Neural cell (in vitro differentiated cells): ENCODE measurements at regions not wholly inside any gene's neighbourhood (a gene's known extent, or its start where the extent isn't known, plus 50 kb on each side); places are given as distances from the start of the nearest gene placed in this dataset.

Experiments used
- H2AFZ ChIP-seq: fragments of 200-600, 300-800 bp; sonication (generic), shearing (Covaris generic); 2 replicates; pipeline ENCODE4 v1.6.0; 2014; ENCODE audit warnings: low read depth, mild to moderate bottlenecking, antibody characterized with exemption, low read length, moderate library complexity
- H3F3A ChIP-seq: fragments of 200-600 bp; shearing (Covaris generic); 2 replicates; pipeline ENCODE4 v1.6.1; 2016; ENCODE audit warnings: mild to moderate bottlenecking, moderate library complexity, mixed read lengths, antibody characterized with exemption, low read length; ENCODE audit not compliant: insufficient read depth, poor library complexity, severe bottlenecking
- H3K27ac ChIP-seq: fragments of 200-600, 300-800 bp; sonication (generic), shearing (Covaris generic); 2 replicates; pipeline ENCODE4 v1.5.1; 2014; ENCODE audit warnings: mild to moderate bottlenecking, low read length, moderate library complexity
- H3K27me3 ChIP-seq: fragments of 300-800, 200-600 bp; sonication (generic), shearing (Covaris generic); 2 replicates; pipeline ENCODE4 v1.6.0; 2014; ENCODE audit warnings: mild to moderate bottlenecking, low read depth, low read length, moderate library complexity; ENCODE audit not compliant: insufficient read depth
- H3K36me3 ChIP-seq: fragments of 300-800, 200-600 bp; sonication (generic), shearing (Covaris generic); 2 replicates; pipeline ENCODE4 v1.5.1; 2014; ENCODE audit warnings: mild to moderate bottlenecking, antibody characterized with exemption, low read length, moderate library complexity; ENCODE audit not compliant: insufficient read depth
- H3K4me2 ChIP-seq: fragments of 300-800, 200-600 bp; sonication (generic), shearing (Covaris generic); 2 replicates; pipeline ENCODE4 v1.6.0; 2014; ENCODE audit warnings: mild to moderate bottlenecking, low read length
- H3K4me3 ChIP-seq: fragments of 300-800, 200-600 bp; sonication (generic), shearing (Covaris generic); 2 replicates; pipeline ENCODE4 v1.5.1; 2014; ENCODE audit warnings: mild to moderate bottlenecking, low read length, moderate library complexity
- H3K79me2 ChIP-seq: fragments of 200-600 bp; shearing (Covaris generic); replicated peaks from 2 replicates; pipeline ENCODE4 v1.6.0; 2014; ENCODE audit warnings: mild to moderate bottlenecking, low read length, moderate library complexity; ENCODE audit not compliant: insufficient read depth
- H3K9ac ChIP-seq: fragments of 300-800, 200-600 bp; sonication (generic), shearing (Covaris generic); 2 replicates; pipeline ENCODE4 v1.6.1; 2016; ENCODE audit warnings: mild to moderate bottlenecking, low read length, mixed read lengths
- H3K9me2 ChIP-seq: fragments of 200-600 bp; shearing (Covaris generic); 2 replicates; pipeline ENCODE4 v1.6.1; 2016; ENCODE audit warnings: mild to moderate bottlenecking, low read length, mixed read lengths; ENCODE audit not compliant: insufficient read depth
- H3K9me3 ChIP-seq: fragments of 200-600, 300-800 bp; sonication (generic), shearing (Covaris generic); 2 replicates; pipeline ENCODE4 v1.6.1; 2016; ENCODE audit warnings: mild to moderate bottlenecking, mixed run types, low read length, moderate library complexity, mixed read lengths
- H4K20me1 ChIP-seq: fragments of 200-600 bp; shearing (Covaris generic); 2 replicates; pipeline ENCODE4 v1.6.1; 2016; ENCODE audit warnings: mild to moderate bottlenecking, mixed run types; ENCODE audit not compliant: insufficient read depth
- CTCF ChIP-seq: fragments of 450-650 bp; IDR thresholded peaks from 2 replicates; pipeline ENCODE4 v1.5.1; 2014; ENCODE audit warnings: antibody characterized with exemption, mild to moderate bottlenecking, moderate library complexity; ENCODE audit not compliant: poor library complexity, severe bottlenecking
- EP300 ChIP-seq: fragments of 450-650 bp; conservative IDR thresholded peaks from 2 replicates; pipeline ENCODE4 v1.6.1; 2014; ENCODE audit warnings: antibody characterized with exemption, mild to moderate bottlenecking, moderate library complexity; ENCODE audit not compliant: poor library complexity, severe bottlenecking
- EZH2 ChIP-seq: fragments of 200-600, 300-800 bp; shearing (Covaris generic), sonication (generic); IDR thresholded peaks from 2 replicates; pipeline ENCODE4 v1.6.1; 2014; ENCODE audit warnings: antibody characterized with exemption, low read length, borderline replicate concordance, mild to moderate bottlenecking; ENCODE audit not compliant: insufficient read depth, poor library complexity, severe bottlenecking
- MXI1 ChIP-seq: fragments of 450-650 bp; conservative IDR thresholded peaks from 2 replicates; pipeline ENCODE4 v1.6.1; 2014; ENCODE audit warnings: antibody characterized with exemption, mild to moderate bottlenecking; ENCODE audit not compliant: poor library complexity, severe bottlenecking
- POLR2AphosphoS5 ChIP-seq: IDR thresholded peaks from 2 replicates; pipeline ENCODE4 v1.6.1; 2012
- RAD21 ChIP-seq: fragments of 450-650 bp; conservative IDR thresholded peaks from 2 replicates; pipeline ENCODE4 v1.6.1; 2014; ENCODE audit warnings: antibody characterized with exemption, mild to moderate bottlenecking, moderate library complexity
- REST ChIP-seq: IDR thresholded peaks from 2 replicates; pipeline ENCODE4 v1.6.1; 2012; ENCODE audit warnings: borderline replicate concordance
- SMC3 ChIP-seq: fragments of 450-650 bp; conservative IDR thresholded peaks from 2 replicates; pipeline ENCODE4 v1.6.1; 2014; ENCODE audit warnings: antibody characterized with exemption, mild to moderate bottlenecking, moderate library complexity; ENCODE audit not compliant: poor library complexity
- TAF1 ChIP-seq: IDR thresholded peaks from 2 replicates; pipeline ENCODE4 v1.6.1; 2012; ENCODE audit warnings: low read depth

GRCh38 chr3:106825962-106826605 lies 551.2 kb upstream of the CCDC54 start:
- TF ChIP-seq REST (no peak), RAD21 (no peak), CTCF (no peak), EP300 (no peak), POLR2AphosphoS5 (peak; percentile 26)
- H3K27ac ChIP-seq: peak overlapping the region; percentile 40
- H3F3A ChIP-seq: no peaks in the 10 kb centered on the region
- H3K9me3 ChIP-seq: no peaks in the 10 kb centered on the region
- no peaks in the 10 kb centered on the region for H3K27me3 ChIP-seq
- H4K20me1 ChIP-seq: no peaks in the 10 kb centered on the region
- H3K79me2 ChIP-seq: no peaks in the 10 kb centered on the region
- no peak overlapping the region for H2AFZ ChIP-seq
- H3K9ac ChIP-seq: no peak overlapping the region
- no peaks in the 10 kb centered on the region for H3K36me3 ChIP-seq
- no peaks in the 10 kb centered on the region for H3K9me2 ChIP-seq
- no peak overlapping the region for H3K4me2 ChIP-seq
- H3K4me3 ChIP-seq: no peak overlapping the region

GRCh38 chr3:106826791-106827311 lies 550.4 kb upstream of the CCDC54 start:
- no peak overlapping the region for H3K4me2 ChIP-seq
- H2AFZ ChIP-seq: no peak overlapping the region
- no peaks in the 10 kb centered on the region for H3K9me2 ChIP-seq
- H3K9ac ChIP-seq: no peak overlapping the region
- peak overlapping the region; percentile 18 for H3K27ac ChIP-seq
- TF ChIP-seq EZH2 (no peak), POLR2AphosphoS5 (no peak), REST (no peak), SMC3 (no peak), MXI1 (no peak), RAD21 (no peak), EP300 (no peak), CTCF (no peak), TAF1 (no peak)
- H3K36me3 ChIP-seq: no peaks in the 10 kb centered on the region
- H3K4me3 ChIP-seq: no peak overlapping the region
- H3F3A ChIP-seq: no peaks in the 10 kb centered on the region
- H3K9me3 ChIP-seq: no peaks in the 10 kb centered on the region
- H3K79me2 ChIP-seq: no peaks in the 10 kb centered on the region
- H3K27me3 ChIP-seq: no peaks in the 10 kb centered on the region
- no peaks in the 10 kb centered on the region for H4K20me1 ChIP-seq
